ENCODE measurements at regions not wholly inside any gene's neighbourhood (a gene's known extent, or its start where the extent isn't known, plus 50 kb on each side); places are given as distances from the start of the nearest gene placed in this dataset.

DNA sequence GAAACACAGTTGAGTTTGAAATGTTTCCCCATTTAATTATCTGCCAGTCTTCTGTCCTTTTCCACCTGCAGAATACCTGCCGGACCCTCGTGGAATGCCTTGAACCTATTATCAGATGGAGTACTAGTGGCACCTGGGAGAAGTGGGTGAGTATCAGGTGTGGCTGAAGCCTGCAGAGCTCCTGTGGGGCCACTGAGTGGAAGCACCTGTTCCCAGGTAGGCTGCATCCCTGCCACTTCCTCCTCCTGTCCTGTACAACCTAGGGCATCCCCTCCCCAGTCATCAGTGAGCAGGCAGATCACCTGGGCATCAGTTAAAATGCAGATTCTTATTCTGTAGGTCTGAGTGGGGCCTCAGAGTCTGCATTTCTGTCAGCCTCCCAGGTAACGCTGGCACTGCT is 80.8 kb upstream of the BZW1 start:
- POLR2A ChIA-PET = interaction anchor here (0.5 kb wide), 1 partner anchor 49 kb away, joined by 4 read pairs; no protein-coding TSS in a partner anchor
- TF ChIP-seq EZH2phosphoT487 (IDR thresholded peaks at IDR 0.05; ENCODE audit: borderline replicate concordance, low read depth, low read length) = no peak
- TF ChIP-seq, protein P1, sequence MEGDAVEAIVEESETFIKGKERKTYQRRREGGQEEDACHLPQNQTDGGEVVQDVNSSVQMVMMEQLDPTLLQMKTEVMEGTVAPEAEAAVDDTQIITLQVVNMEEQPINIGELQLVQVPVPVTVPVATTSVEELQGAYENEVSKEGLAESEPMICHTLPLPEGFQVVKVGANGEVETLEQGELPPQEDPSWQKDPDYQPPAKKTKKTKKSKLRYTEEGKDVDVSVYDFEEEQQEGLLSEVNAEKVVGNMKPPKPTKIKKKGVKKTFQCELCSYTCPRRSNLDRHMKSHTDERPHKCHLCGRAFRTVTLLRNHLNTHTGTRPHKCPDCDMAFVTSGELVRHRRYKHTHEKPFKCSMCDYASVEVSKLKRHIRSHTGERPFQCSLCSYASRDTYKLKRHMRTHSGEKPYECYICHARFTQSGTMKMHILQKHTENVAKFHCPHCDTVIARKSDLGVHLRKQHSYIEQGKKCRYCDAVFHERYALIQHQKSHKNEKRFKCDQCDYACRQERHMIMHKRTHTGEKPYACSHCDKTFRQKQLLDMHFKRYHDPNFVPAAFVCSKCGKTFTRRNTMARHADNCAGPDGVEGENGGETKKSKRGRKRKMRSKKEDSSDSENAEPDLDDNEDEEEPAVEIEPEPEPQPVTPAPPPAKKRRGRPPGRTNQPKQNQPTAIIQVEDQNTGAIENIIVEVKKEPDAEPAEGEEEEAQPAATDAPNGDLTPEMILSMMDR (conservative IDR thresholded peaks at IDR 0.05; ENCODE audit: low read length) = no peak

DNA sequence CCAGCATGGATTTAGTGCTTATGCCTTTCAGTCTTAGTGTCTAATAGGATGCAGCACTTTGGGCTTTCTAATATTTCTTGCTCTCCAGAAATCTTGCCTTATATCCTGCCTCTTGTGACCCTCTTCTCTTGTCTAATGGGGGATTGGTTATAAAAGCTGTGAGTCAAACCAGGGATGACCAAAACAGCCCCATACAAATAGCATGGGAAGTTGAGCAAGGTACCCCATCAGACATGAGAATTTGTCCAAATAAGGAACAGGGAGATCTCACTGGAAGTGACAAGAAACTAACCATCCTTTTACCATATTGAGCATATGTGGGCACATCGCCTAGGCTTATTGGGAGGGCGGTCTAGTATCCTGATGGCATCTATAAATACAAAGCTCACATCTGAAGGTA is 78.8 kb upstream of the BZW1 start:
- intact Hi-C loops (cut with micrococcal nuclease; ENCODE audit: unreplicated experiment) = no loop called here
- no peak for DNase-seq (ENCODE audit: low spot score)
- TF ChIP-seq EZH2phosphoT487 (IDR thresholded peaks at IDR 0.05; ENCODE audit: borderline replicate concordance, low read depth, low read length) = no peak
- TF ChIP-seq, protein P1 (conservative IDR thresholded peaks at IDR 0.05; ENCODE audit: low read length) = no peak
- Histone ChIP-seq H3K4me1 (ENCODE audit: insufficient read depth, low read length, poor library complexity, severe bottlenecking) (no peaks in the 10 kb centered on the region), H3K79me2 (ENCODE audit: insufficient read depth, low read depth, low read length) (no peaks in the 10 kb centered on the region), H3K9me2 (ENCODE audit: insufficient read depth, low read length) (no peaks in the 10 kb centered on the region), H3K4me2 (ENCODE audit: low read length) (no peak overlapping the region), H3K9me3 (ENCODE audit: low read length) (no peaks in the 10 kb centered on the region), H3K36me3 (ENCODE audit: insufficient read depth, low read length) (no peaks in the 10 kb centered on the region), H3K4me3 (ENCODE audit: low read depth, low read length, poor library complexity, severe bottlenecking) (no peak overlapping the region), H4K20me1 (ENCODE audit: insufficient read depth, low read length) (no peaks in the 10 kb centered on the region), H2AFZ (ENCODE audit: low read length) (no peak overlapping the region), H3K27ac (ENCODE audit: low read depth, low read length, poor library complexity, severe bottlenecking) (no peak overlapping the region)
- POLR2A ChIA-PET = interaction anchor here (0.6 to 1.2 kb wide), 2 partner anchors 16 to 93 kb away, joined by 3 read pairs; no protein-coding TSS in a partner anchor
- CTCF ChIA-PET (ENCODE audit: unreplicated experiment) = interaction anchor here (0.6 kb wide), 1 partner anchor 13 kb away, joined by 3 read pairs; no protein-coding TSS in a partner anchor
- no TSS peak for BruUV-seq (replicated peaks)

More for the DNA sequence above, 80.8 kb upstream of the BZW1 start:
- H3K79me2 ChIP-seq (ENCODE audit: insufficient read depth, low read depth, low read length) = no peaks in the 10 kb centered on the region
- no peaks in the 10 kb centered on the region for H3K9me2 ChIP-seq (ENCODE audit: insufficient read depth, low read length)
- H3K4me3 ChIP-seq (ENCODE audit: low read depth, low read length, poor library complexity, severe bottlenecking) = no peak overlapping the region
- no peaks in the 10 kb centered on the region for H4K20me1 ChIP-seq (ENCODE audit: insufficient read depth, low read length)
- DNase-seq (ENCODE audit: low spot score) = no peak
- H2AFZ ChIP-seq (ENCODE audit: low read length) = no peak overlapping the region
- no peaks in the 10 kb centered on the region for H3K9me3 ChIP-seq (ENCODE audit: low read length)
- BruUV-seq (replicated peaks) = no TSS peak
- H3K27ac ChIP-seq (ENCODE audit: low read depth, low read length, poor library complexity, severe bottlenecking) = no peak overlapping the region
- no peaks in the 10 kb centered on the region for H3K36me3 ChIP-seq (ENCODE audit: insufficient read depth, low read length)
- H3K4me2 ChIP-seq (ENCODE audit: low read length) = no peak overlapping the region
- intact Hi-C loops (cut with micrococcal nuclease; ENCODE audit: unreplicated experiment) = no loop called here
- CTCF ChIA-PET (ENCODE audit: unreplicated experiment) = no interaction called here
- H3K4me1 ChIP-seq (ENCODE audit: insufficient read depth, low read length, poor library complexity, severe bottlenecking) = no peaks in the 10 kb centered on the region

DNA sequence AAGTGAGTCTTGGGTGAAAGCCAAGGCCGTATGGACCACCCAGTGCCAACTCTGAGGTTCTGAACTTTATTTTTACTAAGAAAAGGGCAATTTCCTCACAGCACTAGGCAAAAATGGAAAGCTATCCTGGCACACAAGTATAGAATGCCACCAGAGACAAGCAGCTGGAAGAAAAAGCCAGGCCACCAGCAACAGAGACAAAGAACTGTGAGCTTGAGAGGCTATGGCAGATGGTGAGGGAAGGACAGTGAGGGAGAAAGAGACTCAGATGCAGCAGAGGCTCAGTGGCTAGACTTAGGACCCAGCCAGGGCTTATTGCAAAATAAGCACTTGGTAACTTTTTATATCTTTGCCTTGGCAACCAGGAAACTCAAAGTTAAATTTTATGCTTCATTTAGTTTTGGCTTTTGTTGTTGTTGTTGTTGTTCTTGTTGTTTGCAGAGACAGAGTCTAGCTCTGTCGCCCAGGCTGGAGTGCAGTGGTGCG is 78.0 kb upstream of the BZW1 start:
- H3K79me2 ChIP-seq (ENCODE audit: insufficient read depth, low read depth, low read length) = no peaks in the 10 kb centered on the region
- H3K4me3 ChIP-seq (ENCODE audit: low read depth, low read length, poor library complexity, severe bottlenecking) = no peak overlapping the region
- no peak overlapping the region for H3K27ac ChIP-seq (ENCODE audit: low read depth, low read length, poor library complexity, severe bottlenecking)
- H3K9me2 ChIP-seq (ENCODE audit: insufficient read depth, low read length) = no peaks in the 10 kb centered on the region
- H4K20me1 ChIP-seq (ENCODE audit: insufficient read depth, low read length) = no peaks in the 10 kb centered on the region
- no peak for DNase-seq (ENCODE audit: low spot score)
- no peaks in the 10 kb centered on the region for H3K9me3 ChIP-seq (ENCODE audit: low read length)
- TF ChIP-seq, protein P1 (conservative IDR thresholded peaks at IDR 0.05; ENCODE audit: low read length) = no peak
- no peak for TF ChIP-seq EZH2phosphoT487 (IDR thresholded peaks at IDR 0.05; ENCODE audit: borderline replicate concordance, low read depth, low read length)
- H2AFZ ChIP-seq (ENCODE audit: low read length) = no peak overlapping the region
- ChIA-PET CTCF (ENCODE audit: unreplicated experiment) (no interaction called here), POLR2A (no interaction called here)
- no peaks in the 10 kb centered on the region for H3K36me3 ChIP-seq (ENCODE audit: insufficient read depth, low read length)
- intact Hi-C loops (cut with micrococcal nuclease; ENCODE audit: unreplicated experiment) = no loop called here
- no TSS peak for BruUV-seq (replicated peaks)
- H3K4me1 ChIP-seq (ENCODE audit: insufficient read depth, low read length, poor library complexity, severe bottlenecking) = no peaks in the 10 kb centered on the region
- no peak overlapping the region for H3K4me2 ChIP-seq (ENCODE audit: low read length)
